H1 (cell line): ENCODE measurements at regions not wholly inside any gene's neighbourhood (a gene's known extent, or its start where the extent isn't known, plus 50 kb on each side); places are given as distances from the start of the nearest gene placed in this dataset.

ENCODE experiments used
- CTCF ChIA-PET: fragments of 300-600 bp; sonication (Branson Sonifier 250); formaldehyde crosslinking; loops from one replicate; lab custom pipeline; 2021; ENCODE audit not compliant: partially characterized antibody; lab: Charles Lee
- POLR2A ChIA-PET: fragments of 300-600 bp; sonication (Branson Sonifier 250); formaldehyde crosslinking; loops from one replicate; lab custom pipeline; 2021; ENCODE audit warnings: inconsistent platforms; ENCODE audit not compliant: partially characterized antibody; lab: Charles Lee
- DNase-seq, 2 experiments: peaks; one replicate each; pipeline versions ENCODE4 v3.0.0 to v3.0.0-alpha.2; 2010 to 2022; ENCODE audit warnings: low spot score in 2 of 2, low read depth in 1 of 2, mixed read lengths in 1 of 2
- FAIRE-seq: peaks from 2 replicates; lab custom pipeline; 2011; peaks lifted over from hg19 to GRCh38; lab: Jason Lieb, UNC
- H2AFZ ChIP-seq: 2 replicates; pipeline ENCODE4 v1.8.1; 2012; ENCODE audit warnings: low read length, inconsistent platforms
- H2AK5ac ChIP-seq: 2 replicates; pipeline ENCODE4 v1.6.1; 2013; ENCODE audit warnings: low read depth, low read length
- H2BK120ac ChIP-seq: replicated peaks from 2 replicates; pipeline ENCODE3; 2013; ENCODE audit warnings: low read depth, low read length, inconsistent platforms
- H2BK12ac ChIP-seq: 2 replicates; pipeline ENCODE4 v1.6.1; 2013; ENCODE audit warnings: low read depth, low read length
- H2BK15ac ChIP-seq: 2 replicates; pipeline ENCODE4 v1.6.1; 2013; ENCODE audit warnings: low read length
- H2BK20ac ChIP-seq: 2 replicates; pipeline ENCODE4 v1.6.1; 2013; ENCODE audit warnings: low read length
- H2BK5ac ChIP-seq: 2 replicates; pipeline ENCODE4 v1.6.1; 2013; ENCODE audit warnings: low read depth, low read length
- H3K14ac ChIP-seq: 2 replicates; pipeline ENCODE4 v1.6.1; 2013; ENCODE audit warnings: inconsistent platforms; ENCODE audit not compliant: insufficient read length
- H3K18ac ChIP-seq: 2 replicates; pipeline ENCODE4 v1.6.1; 2013; ENCODE audit warnings: low read length; ENCODE audit errors: extremely low read depth
- H3K23ac ChIP-seq: 2 replicates; pipeline ENCODE4 v1.6.1; 2013; ENCODE audit warnings: inconsistent platforms; ENCODE audit not compliant: insufficient read length
- H3K23me2 ChIP-seq: 2 replicates; pipeline ENCODE4 v1.6.1; 2013; ENCODE audit warnings: low read depth, low read length
- H3K27ac ChIP-seq: 2 replicates; pipeline ENCODE4 v1.6.1; 2011; ENCODE audit warnings: low read depth, low read length, inconsistent platforms
- H3K27me3 ChIP-seq, 4 experiments: replicated peaks in 1 of 4; 1 replicate in 1 of 4; 2 replicates in 3 of 4; pipeline versions ENCODE4 v1.6.1 to v1.8.1; 2011 to 2013; ENCODE audit warnings: low read length in 3 of 4, mild to moderate bottlenecking in 3 of 4, inconsistent platforms in 2 of 4, mixed read lengths in 2 of 4, moderate library complexity in 1 of 4; ENCODE audit not compliant: control insufficient read depth in 3 of 4, insufficient read depth in 3 of 4; ENCODE audit errors: extremely low read depth in 1 of 4
- H3K36me3 ChIP-seq, 4 experiments: 2 replicates each; pipeline versions ENCODE4 v1.6.1 to v1.8.1; 2011 to 2013; ENCODE audit warnings: mild to moderate bottlenecking in 4 of 4, low read length in 3 of 4, moderate library complexity in 2 of 4, control low read depth in 1 of 4, inconsistent platforms in 1 of 4; ENCODE audit not compliant: insufficient read depth in 4 of 4, control insufficient read depth in 2 of 4
- H3K4ac ChIP-seq: replicated peaks from 2 replicates; pipeline ENCODE3; 2013; ENCODE audit warnings: low read length, low read depth, mixed read lengths, inconsistent platforms; ENCODE audit not compliant: insufficient read length
- H3K4me1 ChIP-seq, 4 experiments: replicated peaks in 1 of 4; 1 replicate in 1 of 4; 2 replicates in 3 of 4; pipeline versions ENCODE4 v1.6.1 to v1.8.1; 2011 to 2013; ENCODE audit warnings: low read length in 3 of 4, inconsistent platforms in 2 of 4, mixed read lengths in 1 of 4; ENCODE audit not compliant: insufficient read depth in 4 of 4, control insufficient read depth in 3 of 4
- H3K4me2 ChIP-seq, 2 experiments: 2 replicates each; pipeline versions ENCODE4 v1.6.1 to v1.8.1; 2011 to 2013; ENCODE audit warnings: low read depth in 2 of 2, low read length in 2 of 2, control low read depth in 1 of 2, inconsistent platforms in 1 of 2, mild to moderate bottlenecking in 1 of 2; ENCODE audit not compliant: insufficient read depth in 1 of 2
- H3K4me3 ChIP-seq, 4 experiments: fragments of 200-600, 300-600 bp in 1 of 4; sonication (generic), shearing (Covaris generic), sonication (Bioruptor Twin) in 1 of 4; 2 replicates each; pipeline versions ENCODE4 v1.5.1 to v1.8.1; 2011 to 2016; ENCODE audit warnings: low read length in 4 of 4, low read depth in 3 of 4, control low read depth in 2 of 4, inconsistent platforms in 2 of 4, mild to moderate bottlenecking in 2 of 4, mixed read lengths in 1 of 4, moderate library complexity in 1 of 4; ENCODE audit not compliant: insufficient read depth in 2 of 4; ENCODE audit errors: extremely low read depth in 1 of 4
- H3K56ac ChIP-seq: replicated peaks from 2 replicates; pipeline ENCODE3; 2013; ENCODE audit warnings: low read depth, mild to moderate bottlenecking, mixed read lengths, low read length, inconsistent platforms; ENCODE audit not compliant: insufficient read length
- H3K79me1 ChIP-seq: 2 replicates; pipeline ENCODE4 v1.6.1; 2013; ENCODE audit warnings: low read depth, low read length, control low read depth
- H3K79me2 ChIP-seq, 2 experiments: 2 replicates each; pipeline versions ENCODE4 v1.6.1 to v1.8.1; 2012 to 2013; ENCODE audit warnings: low read length in 2 of 2, mild to moderate bottlenecking in 2 of 2, inconsistent platforms in 1 of 2; ENCODE audit not compliant: insufficient read depth in 2 of 2, control insufficient read depth in 1 of 2
- H3K9ac ChIP-seq, 4 experiments: replicated peaks in 1 of 4; 1 replicate in 1 of 4; 2 replicates in 3 of 4; pipeline versions ENCODE4 v1.6.1 to v1.8.1; 2011 to 2013; ENCODE audit warnings: low read depth in 3 of 4, low read length in 3 of 4, control low read depth in 2 of 4, mild to moderate bottlenecking in 2 of 4, moderate library complexity in 2 of 4, inconsistent platforms in 1 of 4; ENCODE audit errors: extremely low read depth in 1 of 4
- H3K9me3 ChIP-seq, 2 experiments: 2 replicates each; pipeline versions ENCODE4 v1.6.1 to v1.8.1; 2012 to 2013; ENCODE audit warnings: mild to moderate bottlenecking in 2 of 2, moderate library complexity in 2 of 2, control low read depth in 1 of 2, inconsistent platforms in 1 of 2, low read depth in 1 of 2, low read length in 1 of 2, mixed read lengths in 1 of 2; ENCODE audit not compliant: insufficient read depth in 2 of 2
- H4K20me1 ChIP-seq, 2 experiments: replicated peaks in 1 of 2; 2 replicates each; pipeline versions ENCODE3 to v1.8.1; 2011 to 2013; ENCODE audit warnings: inconsistent platforms in 2 of 2, low read length in 2 of 2, mild to moderate bottlenecking in 1 of 2; ENCODE audit not compliant: insufficient read depth in 2 of 2, control insufficient read depth in 1 of 2
- H4K5ac ChIP-seq: 2 replicates; pipeline ENCODE4 v1.6.1; 2013; ENCODE audit warnings: low read length, low read depth, mixed read lengths, inconsistent platforms; ENCODE audit not compliant: insufficient read length
- H4K8ac ChIP-seq: 2 replicates; pipeline ENCODE4 v1.8.0; 2013; ENCODE audit warnings: mild to moderate bottlenecking, moderate library complexity, low read length, inconsistent platforms; ENCODE audit not compliant: insufficient read depth; ENCODE audit errors: extremely low read depth
- H4K91ac ChIP-seq: replicated peaks from 2 replicates; pipeline ENCODE3; 2013; ENCODE audit warnings: low read length, mixed read lengths, inconsistent platforms; ENCODE audit not compliant: insufficient read length
- ASH2L ChIP-seq: fragments of 200-600, 300-600 bp; sonication (generic); IDR thresholded peaks from one replicate; pipeline ENCODE4 v1.7.1; 2017; ENCODE audit warnings: low read length
- EGR1 ChIP-seq: IDR thresholded peaks from 2 replicates; pipeline ENCODE4 v1.6.1; 2011; ENCODE audit warnings: low read depth, low read length, borderline replicate concordance
- SIRT6 ChIP-seq: IDR thresholded peaks from one replicate; pipeline ENCODE4 v1.7.1; 2012; ENCODE audit warnings: low read length, inconsistent platforms
- WGBS, 2 experiments: shearing (Covaris generic) in 1 of 2; methylation state at CpG; one replicate each; pipeline versions ENCODE4 v1.1.6 to v1.1.7; 2013 to 2015; ENCODE audit warnings: low lambda C conversion rate in 2 of 2, mixed read lengths in 2 of 2, inconsistent platforms in 1 of 2, low coverage in 1 of 2, missing lambda C conversion rate in 1 of 2; ENCODE audit not compliant: insufficient replicate concordance in 2 of 2, insufficient coverage in 1 of 2, insufficient read length in 1 of 2; ENCODE audit errors: extremely low coverage in 1 of 2, missing lambda C conversion rate in 1 of 2; 5-methylcytosine and 5-hydroxymethylcytosine counted together
- TF ChIP-seq, protein P1 (sequence below): IDR thresholded peaks from 2 replicates; pipeline ENCODE4 v1.6.1; 2011; ENCODE audit warnings: low read depth, mild to moderate bottlenecking, low read length; ENCODE audit not compliant: insufficient read depth

DNA sequence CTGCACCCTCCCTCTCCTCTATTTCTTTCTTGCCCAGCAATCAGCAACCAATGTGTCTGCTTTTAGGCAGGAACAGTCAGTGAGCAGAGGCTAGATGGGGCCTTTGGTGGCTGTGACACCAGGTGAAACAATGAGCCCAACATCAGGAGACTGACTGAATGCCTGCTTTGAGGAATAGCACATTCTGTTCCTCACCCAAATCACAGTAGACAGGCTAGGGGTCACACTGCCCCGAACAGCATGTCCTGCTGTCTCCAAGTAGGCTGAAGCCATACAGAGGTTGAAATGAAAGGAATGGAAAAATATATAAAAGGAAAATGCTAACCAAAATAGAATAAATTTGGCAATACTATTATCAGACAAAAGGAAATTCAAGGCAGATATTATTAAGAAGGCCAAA is 122.5 kb upstream of the GDNF start:
- POLR2A ChIA-PET = no interaction called here
- Histone ChIP-seq H3K9me3 (peaks cover 7 to 18% of the 10 kb centered on the region in 2 experiments; a peak in 3 of 4 replicates), H3K4me2 (no peak overlapping the region), H3K36me3 (no peaks in the 10 kb centered on the region), H4K5ac (no peak overlapping the region), H3K4ac (no peak overlapping the region), H2AK5ac (no peak overlapping the region), H3K23me2 (no peaks in the 10 kb centered on the region), H3K14ac (no peak overlapping the region), H3K27me3 (no peaks in the 10 kb centered on the region), H4K8ac (no peak overlapping the region), H4K91ac (no peak overlapping the region), H3K23ac (no peak overlapping the region), H2BK5ac (no peak overlapping the region), H2BK12ac (no peak overlapping the region), H3K9ac (no peak overlapping the region), H3K56ac (no peak overlapping the region), H3K4me1 (no peaks in the 10 kb centered on the region), H3K79me1 (no peaks in the 10 kb centered on the region), H3K4me3 (no peak overlapping the region), H3K27ac (no peak overlapping the region), H4K20me1 (no peaks in the 10 kb centered on the region), H2BK120ac (no peak overlapping the region), H2BK20ac (no peak overlapping the region), H3K79me2 (no peaks in the 10 kb centered on the region), H2AFZ (0 out of 2 replicates have a peak overlapping the region, but pooled peaks have one; percentile 57), H2BK15ac (no peak overlapping the region), H3K18ac (no peak overlapping the region)
- DNase-seq (no peak), FAIRE-seq (no peak)
- WGBS, 2 experiments = 83% methylated on average over 1 of the region's 1 CpG; no CpG with 5 or more reads in 1 of the 2 experiments
- TF ChIP-seq ASH2L (no peak), EGR1 (no peak), SIRT6 (no peak)
- TF ChIP-seq, protein P1, sequence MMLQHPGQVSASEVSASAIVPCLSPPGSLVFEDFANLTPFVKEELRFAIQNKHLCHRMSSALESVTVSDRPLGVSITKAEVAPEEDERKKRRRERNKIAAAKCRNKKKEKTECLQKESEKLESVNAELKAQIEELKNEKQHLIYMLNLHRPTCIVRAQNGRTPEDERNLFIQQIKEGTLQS = no peak
- CTCF ChIA-PET = no interaction called here
